LNCAP (cell line): ENCODE measurements at regions not wholly inside any gene's neighbourhood (a gene's known extent, or its start where the extent isn't known, plus 50 kb on each side); places are given as distances from the start of the nearest gene placed in this dataset.

ENCODE experiments used
- TF ChIP-seq, protein P1 (sequence below): fragments of 450-650 bp; IDR thresholded peaks from 2 replicates; pipeline ENCODE4 v1.5.1; 2017; ENCODE audit warnings: mild to moderate bottlenecking

DNA sequence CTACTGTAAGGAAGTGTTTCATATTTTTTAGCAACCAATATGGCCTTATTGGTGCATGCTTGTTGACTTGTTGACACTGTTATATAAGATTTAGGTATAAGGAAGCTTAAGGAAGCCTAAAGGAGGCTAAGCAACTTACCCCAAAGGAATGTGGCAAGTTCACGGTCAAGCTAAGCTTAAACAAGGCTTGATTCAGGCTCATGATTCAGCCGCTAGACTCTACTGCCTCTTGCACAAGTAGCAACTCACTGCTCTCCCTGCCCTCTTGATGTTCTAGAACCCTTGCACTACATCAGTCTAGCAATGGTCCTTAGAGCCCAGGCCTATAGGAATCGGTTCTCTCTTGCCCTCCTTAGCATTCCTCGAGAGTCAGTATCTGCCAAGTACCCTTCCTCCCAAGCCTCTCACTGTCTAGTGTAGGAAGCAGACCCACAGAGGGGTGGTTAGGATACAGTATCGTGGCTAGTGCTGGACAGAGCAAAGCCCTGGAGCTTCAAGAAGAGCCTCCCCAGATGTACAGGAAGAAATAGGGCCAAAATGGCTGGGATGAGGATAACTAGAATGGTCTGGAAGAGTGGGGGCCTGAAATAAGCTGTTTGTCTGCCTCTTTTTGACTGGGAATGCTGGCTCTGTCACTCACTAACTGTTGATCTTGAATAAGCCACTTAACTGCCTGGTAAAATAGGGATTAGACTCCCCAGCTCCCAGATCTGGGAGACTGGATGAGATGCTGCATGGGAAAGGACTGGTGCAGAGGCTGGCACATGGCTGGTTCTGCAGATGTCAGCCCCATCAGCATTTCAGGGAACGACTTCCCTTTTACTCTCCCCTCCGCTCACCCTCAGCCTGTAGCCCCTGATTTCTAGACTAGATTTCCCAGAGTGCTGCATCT is 122.2 kb downstream of the NAV1 start:
- TF ChIP-seq, protein P1, sequence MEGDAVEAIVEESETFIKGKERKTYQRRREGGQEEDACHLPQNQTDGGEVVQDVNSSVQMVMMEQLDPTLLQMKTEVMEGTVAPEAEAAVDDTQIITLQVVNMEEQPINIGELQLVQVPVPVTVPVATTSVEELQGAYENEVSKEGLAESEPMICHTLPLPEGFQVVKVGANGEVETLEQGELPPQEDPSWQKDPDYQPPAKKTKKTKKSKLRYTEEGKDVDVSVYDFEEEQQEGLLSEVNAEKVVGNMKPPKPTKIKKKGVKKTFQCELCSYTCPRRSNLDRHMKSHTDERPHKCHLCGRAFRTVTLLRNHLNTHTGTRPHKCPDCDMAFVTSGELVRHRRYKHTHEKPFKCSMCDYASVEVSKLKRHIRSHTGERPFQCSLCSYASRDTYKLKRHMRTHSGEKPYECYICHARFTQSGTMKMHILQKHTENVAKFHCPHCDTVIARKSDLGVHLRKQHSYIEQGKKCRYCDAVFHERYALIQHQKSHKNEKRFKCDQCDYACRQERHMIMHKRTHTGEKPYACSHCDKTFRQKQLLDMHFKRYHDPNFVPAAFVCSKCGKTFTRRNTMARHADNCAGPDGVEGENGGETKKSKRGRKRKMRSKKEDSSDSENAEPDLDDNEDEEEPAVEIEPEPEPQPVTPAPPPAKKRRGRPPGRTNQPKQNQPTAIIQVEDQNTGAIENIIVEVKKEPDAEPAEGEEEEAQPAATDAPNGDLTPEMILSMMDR, result no peak

DNA sequence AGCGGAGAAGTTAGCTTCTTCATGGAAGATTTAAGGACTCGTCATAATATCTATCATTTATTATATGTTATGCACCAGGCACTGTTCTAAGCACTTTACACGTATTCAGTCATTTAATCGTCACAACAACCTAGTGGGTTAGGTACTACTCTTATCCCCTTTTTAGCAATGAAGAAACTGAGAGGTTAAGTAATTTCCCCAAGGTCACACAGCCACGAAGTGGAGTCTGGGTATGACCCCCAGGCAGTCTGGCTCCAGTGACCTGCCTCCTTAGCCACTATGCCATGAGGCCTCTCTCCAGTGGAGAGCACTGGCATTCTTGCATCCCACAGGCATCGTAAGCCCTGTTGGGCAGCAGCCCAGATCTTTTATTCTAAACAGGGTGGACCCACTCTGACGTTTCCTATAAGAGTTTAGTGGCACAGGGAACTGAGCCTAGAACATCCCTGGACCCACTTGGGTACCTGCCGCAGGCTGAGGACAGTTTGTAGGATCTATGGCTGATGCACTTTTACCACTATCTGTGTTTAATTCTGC is 123.0 kb downstream of the NAV1 start:
- TF ChIP-seq, protein P1, result no peak

DNA sequence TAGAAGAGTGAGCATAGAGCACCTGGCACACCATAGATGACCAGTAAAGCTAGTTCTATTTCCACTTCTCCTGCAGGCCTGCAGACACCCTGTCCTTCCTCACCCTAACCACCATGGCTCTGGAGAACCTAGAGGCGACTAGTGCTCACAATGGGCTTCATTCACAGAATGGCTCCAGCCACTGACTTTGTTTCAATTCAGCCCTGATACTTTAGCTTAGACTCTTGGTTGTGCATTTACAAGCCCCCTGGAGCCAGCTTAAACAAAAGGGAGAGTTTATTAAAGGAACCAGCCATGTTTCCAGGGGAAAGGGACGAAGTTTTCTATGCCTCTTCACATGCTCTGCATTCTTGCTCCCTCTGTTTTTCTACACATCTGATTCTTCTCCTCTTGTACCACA is 123.7 kb downstream of the NAV1 start:
- TF ChIP-seq, protein P1, result no peak

DNA sequence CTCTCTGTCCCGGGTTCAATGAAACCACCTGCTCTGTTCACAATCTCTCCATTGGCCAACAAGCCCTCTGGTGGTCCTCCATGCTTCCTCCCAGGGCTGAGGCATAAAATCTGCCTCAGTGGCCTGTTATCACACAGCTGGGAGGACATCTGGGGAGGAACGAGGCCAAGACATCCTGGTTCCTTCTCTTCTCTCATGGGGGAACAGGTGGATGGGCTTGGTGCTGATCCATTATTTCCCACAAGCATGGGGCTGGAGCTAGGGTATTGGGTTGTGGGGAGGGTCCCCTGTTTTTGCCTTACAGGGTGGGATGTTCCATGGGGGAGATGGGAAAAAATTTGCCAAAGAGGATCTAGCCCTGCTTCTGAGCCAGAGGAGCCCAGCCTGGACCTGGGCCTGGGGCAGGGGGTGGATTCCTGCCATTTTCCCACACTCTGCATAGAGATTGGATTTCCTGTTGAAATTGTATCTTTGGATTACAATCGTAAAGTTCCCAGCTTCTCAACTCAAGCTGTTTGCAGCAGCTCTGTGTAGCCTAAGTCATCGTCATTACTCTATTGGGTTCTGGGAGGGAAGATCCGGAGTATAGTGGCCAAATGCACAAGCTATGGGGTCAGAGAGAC is 124.7 kb downstream of the NAV1 start:
- TF ChIP-seq, protein P1, result no peak

DNA sequence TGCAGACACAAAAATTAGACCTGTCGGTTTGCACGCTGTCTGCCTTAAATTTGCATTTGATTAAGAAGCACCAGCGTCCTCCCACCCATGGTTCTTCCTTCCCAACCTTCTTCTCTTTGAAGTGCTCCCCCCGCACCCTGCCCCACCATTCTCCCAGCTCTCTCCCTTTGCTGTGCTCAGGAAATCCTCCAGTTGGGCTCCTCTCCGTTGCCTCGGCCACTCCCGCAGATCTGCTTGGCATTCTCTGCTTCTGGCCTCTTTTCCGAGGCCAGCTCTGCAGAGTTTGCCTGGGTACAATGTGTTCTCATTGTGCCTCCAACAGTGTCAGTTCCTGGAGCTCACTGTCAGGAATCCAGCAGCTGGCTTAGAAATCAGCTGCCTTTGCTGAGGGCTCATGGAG is 126.1 kb downstream of the NAV1 start:
- TF ChIP-seq, protein P1, result no peak

DNA sequence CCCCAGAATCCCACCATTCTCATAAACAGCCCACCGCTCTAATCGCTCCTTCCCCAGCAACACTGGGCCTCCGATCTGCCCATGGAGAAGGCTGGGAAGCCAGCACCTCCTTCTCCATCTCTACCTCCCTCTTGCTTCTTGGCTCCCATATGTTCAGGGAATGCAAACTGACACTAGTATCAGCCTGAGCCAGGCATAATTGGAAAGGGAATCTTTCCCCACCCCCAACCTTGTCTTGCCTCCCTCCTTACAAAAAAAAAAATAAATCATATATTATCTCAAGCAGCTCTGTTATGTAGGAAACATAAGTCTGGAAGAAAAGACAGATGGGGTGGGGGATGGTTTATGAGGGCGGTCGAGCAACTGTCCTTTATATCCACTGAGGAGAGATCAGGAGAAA is 127.2 kb downstream of the NAV1 start:
- TF ChIP-seq, protein P1, result no peak

DNA sequence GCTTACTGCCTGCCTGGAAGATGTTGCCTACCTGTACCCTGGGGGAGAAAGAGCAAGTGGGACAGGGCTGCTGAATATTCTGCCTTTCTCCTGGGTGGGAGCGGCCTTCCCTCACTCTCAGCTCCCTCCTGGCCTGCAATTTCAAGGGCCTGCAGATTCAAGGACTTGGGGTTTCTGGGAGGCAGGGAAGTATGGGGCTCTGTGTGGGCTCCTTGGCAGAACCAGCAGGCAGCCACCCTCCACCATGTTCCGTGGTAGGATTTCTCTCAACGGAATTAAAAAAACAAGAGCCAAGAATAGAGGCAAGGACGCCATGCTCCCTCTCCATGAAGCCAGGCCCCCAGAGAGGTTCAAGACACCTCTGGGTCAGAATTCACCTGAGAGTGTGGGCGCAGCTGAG is 127.7 kb downstream of the NAV1 start:
- TF ChIP-seq, protein P1, result no peak
